GM18502 (cell line): ENCODE measurements at regions not wholly inside any gene's neighbourhood (a gene's known extent, or its start where the extent isn't known, plus 50 kb on each side); places are given as distances from the start of the nearest gene placed in this dataset.
"Not testable (repeated sequence)": the region's sequence is repeated elsewhere in the genome, so short reads cannot be mapped to it uniquely, and the experiment has no call there.

Source experiments
- ATAC-seq: cut with Tn5 transposase; IDR thresholded peaks from one replicate; pipeline ENCODE4 v1.9.1; 2021; ENCODE audit warnings: mild to moderate bottlenecking; ENCODE audit not compliant: unreplicated experiment, poor library complexity

GRCh38 chr5:94028001-94028400 is 286.6 kb upstream of the POU5F2 start:
- ATAC-seq = no peak

- ATAC-seq = no peak
Measured at GRCh38 chr5:94027145-94027544, 285.7 kb upstream of the POU5F2 start.

- ATAC-seq = no peak
Measured at GRCh38 chr5:94025788-94026473, 284.5 kb upstream of the POU5F2 start.

GRCh38 chr5:94024620-94025019 is 283.2 kb upstream of the POU5F2 start:
- no peak for ATAC-seq

- no peak for ATAC-seq
Measured at GRCh38 chr5:94024101-94024500, 282.7 kb upstream of the POU5F2 start.

- no peak for ATAC-seq
Measured at GRCh38 chr5:94021246-94021645, 279.8 kb upstream of the POU5F2 start.

GRCh38 chr5:94017579-94017978 is 276.2 kb upstream of the POU5F2 start:
- no peak for ATAC-seq

GRCh38 chr5:94010814-94011213 is 269.4 kb upstream of the POU5F2 start:
- no peak for ATAC-seq

- ATAC-seq = no peak
Measured at GRCh38 chr5:94009161-94009560, 267.8 kb upstream of the POU5F2 start.

GRCh38 chr5:93998951-93999455 is 257.6 kb upstream of the POU5F2 start:
- no peak for ATAC-seq

- ATAC-seq = no peak
Measured at GRCh38 chr5:93997562-93997961, 256.2 kb upstream of the POU5F2 start.

- ATAC-seq = peak; percentile 80
Measured at GRCh38 chr5:93995126-93995621, 253.8 kb upstream of the POU5F2 start.

GRCh38 chr5:93993161-93993560 is 251.8 kb upstream of the POU5F2 start:
- no peak for ATAC-seq

- ATAC-seq = no peak
Measured at GRCh38 chr5:93990504-93991070, 249.2 kb upstream of the POU5F2 start.

GRCh38 chr5:93985940-93986570 is 244.7 kb upstream of the POU5F2 start:
- not testable (repeated sequence) for ATAC-seq

GRCh38 chr5:93978222-93978621 is 236.8 kb upstream of the POU5F2 start:
- no peak for ATAC-seq

GRCh38 chr5:93967923-93968322 is 226.5 kb upstream of the POU5F2 start:
- no peak for ATAC-seq

- ATAC-seq = no peak
Measured at GRCh38 chr5:93964421-93964820, 223.0 kb upstream of the POU5F2 start.

GRCh38 chr5:93960042-93960441 is 218.6 kb upstream of the POU5F2 start:
- no peak for ATAC-seq

- ATAC-seq = no peak
Measured at GRCh38 chr5:93956006-93956405, 214.6 kb upstream of the POU5F2 start.

- no peak for ATAC-seq
Measured at GRCh38 chr5:93954421-93955069, 213.1 kb upstream of the POU5F2 start.
